NCI-H460 (cell line): ENCODE measurements at regions not wholly inside any gene's neighbourhood (a gene's known extent, or its start where the extent isn't known, plus 50 kb on each side); places are given as distances from the start of the nearest gene placed in this dataset.

Source experiments
- DNase-seq: peaks from one replicate; pipeline ENCODE4 v3.0.0-alpha.2; 2016; ENCODE audit warnings: low read depth; ENCODE audit errors: extremely low read depth

- no peak for DNase-seq
These were observed 108.7 kb upstream of the FUT8 start for GRCh38 chr14:65303899-65304222.

DNA sequence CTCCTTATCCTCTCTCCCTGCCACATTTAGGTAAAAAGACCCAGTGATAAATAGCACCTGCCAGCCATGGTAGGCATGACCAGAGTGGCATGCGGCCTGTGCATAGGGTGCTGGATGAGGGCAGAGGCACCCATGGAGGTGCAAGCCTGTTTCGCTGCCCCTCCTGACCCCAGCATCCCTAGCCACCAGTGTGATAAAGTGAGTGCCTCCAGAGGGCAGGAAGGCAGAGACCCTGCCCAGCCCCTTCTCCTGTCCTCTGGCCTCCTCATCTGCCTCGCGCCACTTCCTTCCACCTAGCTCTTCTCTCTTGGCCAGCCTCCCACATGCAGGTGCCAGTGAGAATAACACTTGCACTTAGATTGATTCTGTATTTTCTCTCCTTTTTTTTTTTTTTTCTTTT, 108.3 kb upstream of the FUT8 start:
- no peak for DNase-seq

- DNase-seq = no peak
These were observed 107.6 kb upstream of the FUT8 start for GRCh38 chr14:65304963-65305362.

DNA sequence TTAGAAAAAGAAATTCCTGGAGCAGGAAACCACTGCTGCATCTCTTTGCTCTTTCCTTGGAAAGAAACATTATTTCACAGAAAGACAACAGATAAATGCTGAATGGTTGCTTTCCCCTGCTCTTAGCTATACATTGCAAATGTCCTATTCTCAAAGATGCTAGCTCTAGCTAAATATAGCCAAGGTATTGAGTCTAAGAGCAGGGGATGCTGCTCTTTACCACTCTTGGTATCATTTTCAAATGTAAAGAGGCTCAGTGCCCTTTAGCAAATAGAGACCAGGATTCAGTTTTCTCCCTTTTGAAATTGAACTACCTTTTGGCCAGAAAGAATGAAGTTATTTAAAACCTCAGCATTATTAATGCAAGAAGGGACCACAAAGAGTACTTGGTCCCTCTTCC, 104.0 kb upstream of the FUT8 start:
- no peak for DNase-seq

GRCh38 chr14:65310568-65310967, 102.0 kb upstream of the FUT8 start:
- DNase-seq = no peak

DNA sequence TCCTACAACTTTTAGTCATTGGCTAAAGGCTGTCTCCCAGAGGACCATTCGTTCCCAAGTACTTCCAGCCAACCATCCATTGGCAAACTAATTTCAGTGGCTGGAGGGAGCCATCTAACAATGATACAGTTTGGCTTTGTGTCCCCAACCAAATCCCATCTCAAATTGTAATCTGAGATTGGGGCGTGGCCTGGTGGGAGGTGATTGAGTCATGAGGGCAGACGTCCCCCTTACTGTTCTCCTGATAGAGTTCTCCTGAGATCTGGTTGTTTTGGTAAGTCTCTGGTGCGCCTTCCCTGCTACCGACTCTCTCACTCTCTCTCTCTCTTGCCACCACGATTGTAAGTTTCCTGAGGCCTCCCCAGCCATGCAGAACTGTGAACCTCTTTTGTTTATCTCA, 99.7 kb upstream of the FUT8 start:
- DNase-seq = no peak

- no peak for DNase-seq
These were observed 93.7 kb upstream of the FUT8 start for GRCh38 chr14:65318636-65319506.

GRCh38 chr14:65320661-65321308, 91.7 kb upstream of the FUT8 start:
- no peak for DNase-seq

DNA sequence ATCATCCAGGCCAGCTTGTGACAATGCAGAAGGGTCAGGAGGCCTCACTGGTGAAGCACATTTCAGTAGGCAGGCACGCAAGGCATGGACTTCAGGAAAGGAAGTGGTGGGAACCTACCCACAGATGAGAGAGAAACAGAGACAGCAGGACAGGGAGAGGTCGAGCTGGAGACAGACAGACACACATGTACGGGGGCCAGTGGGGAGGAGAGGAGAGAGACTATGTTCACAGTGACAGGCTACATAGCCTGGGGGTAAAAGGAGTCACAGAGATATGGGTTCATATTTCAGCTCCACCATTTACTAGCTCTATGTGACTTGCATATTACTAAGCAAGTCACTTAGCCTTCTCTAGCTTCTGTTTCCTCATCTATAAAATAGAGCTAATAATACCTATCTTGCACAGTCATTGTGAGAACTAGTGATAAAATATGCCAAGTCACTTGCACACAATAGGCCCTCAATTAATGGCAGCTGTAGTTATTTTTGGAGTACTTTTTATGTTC, 91.1 kb upstream of the FUT8 start:
- DNase-seq = no peak

- DNase-seq = no peak
These were observed 83.0 kb upstream of the FUT8 start for GRCh38 chr14:65329481-65329880.

- DNase-seq = no peak
These were observed 82.6 kb upstream of the FUT8 start for GRCh38 chr14:65329911-65330310.

DNA sequence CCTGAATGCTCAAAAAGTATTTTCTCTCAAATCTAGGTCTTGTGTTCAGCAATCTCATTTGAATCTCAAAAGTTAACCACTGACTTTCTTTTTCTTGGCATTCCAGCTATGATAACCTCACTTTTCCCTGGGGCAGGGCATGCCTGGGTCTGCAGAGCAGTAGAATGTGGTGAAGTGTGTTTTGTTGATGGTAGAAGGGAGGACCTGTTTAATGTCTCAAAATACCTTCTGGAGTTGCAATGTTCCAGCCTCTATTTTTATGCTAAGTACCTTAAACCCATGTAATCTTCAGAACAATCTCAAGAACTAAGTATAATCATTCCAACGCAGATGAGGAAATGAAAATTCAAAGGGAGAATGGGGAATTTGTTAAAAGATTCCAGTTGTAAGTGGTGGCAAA, 82.1 kb upstream of the FUT8 start:
- DNase-seq = no peak

GRCh38 chr14:65331652-65332051, 80.9 kb upstream of the FUT8 start:
- no peak for DNase-seq

- no peak for DNase-seq
These were observed 80.2 kb upstream of the FUT8 start for GRCh38 chr14:65332141-65332871.

- no peak for DNase-seq
These were observed 78.4 kb upstream of the FUT8 start for GRCh38 chr14:65333943-65334687.

DNA sequence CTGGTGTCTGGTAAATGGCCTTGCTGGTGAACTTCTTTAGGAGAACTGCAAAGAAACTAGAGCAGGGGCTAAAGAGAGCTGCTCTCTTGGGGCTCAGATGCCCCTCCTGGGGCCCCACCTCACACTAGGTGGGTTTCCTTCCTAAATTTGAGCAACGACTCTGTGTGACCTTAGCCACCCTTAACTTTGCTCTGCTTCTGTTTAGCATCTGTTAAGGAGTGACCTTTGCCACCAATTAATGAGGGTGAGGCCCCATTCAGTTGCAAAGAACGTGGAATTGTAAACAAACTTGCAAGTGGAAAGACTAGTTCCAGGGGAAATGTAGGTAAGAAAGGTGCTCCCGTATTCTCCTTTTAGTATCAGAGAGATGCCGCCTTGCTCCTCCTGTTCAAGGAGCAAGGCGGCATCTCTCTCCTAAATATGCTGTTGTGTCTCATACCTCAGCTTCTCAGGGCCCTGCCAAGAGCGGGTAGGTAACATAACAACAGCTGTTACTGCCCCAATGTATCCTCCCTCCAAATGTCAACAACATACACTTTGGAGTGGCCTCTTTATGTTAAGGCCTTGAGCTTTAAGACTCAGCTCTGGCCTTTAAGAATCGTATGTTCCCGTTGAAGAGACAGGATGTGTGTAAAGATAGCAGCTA, 77.6 kb upstream of the FUT8 start:
- no peak for DNase-seq

DNA sequence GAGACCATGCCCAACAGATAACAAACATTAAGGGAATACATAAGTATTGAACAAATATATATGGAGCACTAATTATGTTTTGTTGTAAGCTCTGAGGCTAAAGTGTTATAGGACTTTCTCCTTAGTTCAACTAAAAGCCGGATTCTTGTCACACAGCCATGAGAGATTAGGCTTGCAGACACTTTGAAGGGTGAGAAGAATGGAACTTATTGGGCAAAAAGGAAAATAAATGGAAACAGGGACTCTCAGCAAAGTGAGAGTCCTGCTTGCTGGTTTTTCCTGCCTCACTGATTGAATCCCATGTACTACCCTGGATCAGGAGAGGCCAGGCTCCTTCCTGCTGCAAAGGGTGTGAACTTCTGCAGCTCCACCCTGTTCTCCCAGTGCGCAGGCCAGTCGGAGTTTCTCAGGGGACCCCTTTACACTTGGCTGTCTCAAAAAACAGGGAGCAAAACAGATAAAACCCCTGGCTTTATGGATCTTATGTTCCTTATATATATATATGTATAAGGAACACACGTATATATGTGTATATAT, 77.1 kb upstream of the FUT8 start:
- DNase-seq = no peak

GRCh38 chr14:65336191-65336591, 76.3 kb upstream of the FUT8 start:
- no peak for DNase-seq

- DNase-seq = no peak
These were observed 72.7 kb upstream of the FUT8 start for GRCh38 chr14:65339866-65340265.

DNA sequence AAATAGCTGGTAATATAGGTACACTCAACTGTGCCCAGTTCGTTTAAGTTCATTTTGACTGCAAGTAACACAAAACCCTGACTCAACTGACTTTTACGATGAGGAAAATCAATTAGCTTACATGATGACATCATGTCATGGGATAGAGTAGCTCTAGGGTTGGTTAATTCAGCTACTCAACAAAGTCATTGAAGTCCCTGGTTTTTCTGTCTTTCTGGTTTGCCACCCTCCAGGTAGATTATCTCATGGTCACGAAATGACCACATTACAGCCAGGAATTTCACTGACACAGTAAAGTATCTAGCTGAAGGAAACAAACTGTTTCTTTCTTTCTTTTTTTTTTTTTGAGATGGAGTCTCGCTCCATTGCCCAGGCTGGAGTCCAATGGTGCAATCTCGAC, 68.5 kb upstream of the FUT8 start:
- DNase-seq = no peak
